Right renal cortex interstitium (tissue), 3 donors: ENCODE measurements at regions not wholly inside any gene's neighbourhood (a gene's known extent, or its start where the extent isn't known, plus 50 kb on each side); places are given as distances from the start of the nearest gene placed in this dataset.

Source experiments
- DNase-seq, 3 donors: peaks; one replicate each; pipeline ENCODE4 v3.0.0-alpha.2; 2013; ENCODE audit warnings: low read depth in 3 of 3, low spot score in 2 of 3

GRCh38 chr4:157889788-157890187, 283.0 kb downstream of the GASK1B start:
- no peak for DNase-seq

GRCh38 chr4:157888281-157888680, 284.5 kb downstream of the GASK1B start:
- no peak for DNase-seq

- no peak for DNase-seq
Observed at GRCh38 chr4:157887316-157887715, 285.5 kb downstream of the GASK1B start.

- no peak for DNase-seq
Observed at GRCh38 chr4:157886645-157887044, 286.2 kb downstream of the GASK1B start.

DNA sequence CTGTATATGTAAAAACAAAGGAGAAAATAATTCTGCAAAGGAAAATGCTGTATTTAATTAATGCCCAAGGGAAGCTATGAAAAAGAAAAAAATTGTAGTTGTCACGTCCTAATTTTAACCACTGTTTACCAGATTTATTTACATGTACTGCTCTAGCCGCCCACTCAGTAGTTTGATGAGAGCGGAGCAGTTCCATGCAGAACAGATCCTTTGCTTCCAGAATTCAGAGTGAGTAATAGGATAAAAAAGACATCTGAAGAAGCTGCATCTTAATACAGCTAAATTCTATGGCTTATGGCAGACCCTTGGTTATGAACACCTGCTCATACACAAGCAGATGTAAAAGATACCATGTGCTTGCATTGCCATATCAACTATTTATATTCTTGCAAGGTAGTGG, 287.0 kb downstream of the GASK1B start:
- no peak for DNase-seq

DNA sequence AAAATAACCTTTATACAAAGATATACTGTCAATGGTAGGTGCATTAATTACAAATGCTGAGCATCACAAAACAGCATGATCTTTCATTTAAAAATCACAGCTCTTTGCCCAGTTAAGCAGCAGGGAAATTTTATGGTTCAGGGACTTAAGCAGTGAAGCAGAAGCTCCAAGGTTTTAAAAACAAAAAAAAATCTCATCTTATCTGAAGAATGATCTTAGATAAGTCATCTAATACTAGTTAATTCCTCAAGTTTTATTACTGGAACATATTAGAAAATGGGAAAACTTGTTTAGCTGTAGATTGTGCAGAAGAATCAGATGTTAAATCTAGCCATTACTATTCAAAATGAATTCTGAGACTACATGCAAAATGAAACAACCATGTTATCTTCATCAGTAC, 289.9 kb downstream of the GASK1B start:
- no peak for DNase-seq

DNA sequence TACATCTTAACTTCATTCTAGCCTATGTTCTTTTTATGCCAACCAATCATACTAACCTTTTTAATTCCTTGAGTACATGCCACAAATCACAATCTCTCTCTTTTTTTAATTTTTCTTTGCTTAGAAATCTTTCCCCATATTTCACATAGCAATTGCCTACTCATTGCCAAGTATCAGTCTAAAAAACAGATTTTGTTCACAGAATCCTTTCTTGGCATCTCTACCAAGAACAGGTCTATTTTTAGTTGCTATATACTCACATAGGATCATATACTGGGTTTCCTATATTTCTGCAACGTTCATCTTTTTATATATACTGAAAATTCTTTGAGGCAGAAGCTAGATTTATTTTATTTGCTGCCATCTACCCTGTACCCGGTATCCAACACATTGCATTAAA, 292.1 kb downstream of the GASK1B start:
- DNase-seq = no peak

GRCh38 chr4:157854819-157855218, 318.0 kb downstream of the GASK1B start:
- no peak for DNase-seq

DNA sequence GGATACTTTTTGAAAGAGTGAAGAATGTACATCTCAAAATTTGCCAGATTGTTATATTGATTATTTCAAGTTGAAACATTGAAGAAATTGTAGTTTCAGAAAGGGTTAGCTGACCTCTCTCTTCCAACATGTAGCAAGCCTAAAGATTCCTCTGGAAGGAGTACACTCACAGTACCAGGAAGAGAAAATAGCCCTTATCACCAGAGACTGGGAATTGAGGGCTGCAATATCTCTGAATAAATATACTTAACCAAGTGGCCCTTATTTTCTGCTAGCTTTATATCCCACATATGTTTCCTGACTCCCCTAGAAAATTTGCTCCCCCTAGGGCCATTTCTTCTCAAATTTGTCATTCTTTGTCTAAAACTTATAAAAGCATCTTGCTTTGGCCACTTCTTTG, 332.2 kb downstream of the GASK1B start:
- DNase-seq = no peak

- DNase-seq = no peak
Observed at GRCh38 chr4:157840034-157840433, 332.8 kb downstream of the GASK1B start.

DNA sequence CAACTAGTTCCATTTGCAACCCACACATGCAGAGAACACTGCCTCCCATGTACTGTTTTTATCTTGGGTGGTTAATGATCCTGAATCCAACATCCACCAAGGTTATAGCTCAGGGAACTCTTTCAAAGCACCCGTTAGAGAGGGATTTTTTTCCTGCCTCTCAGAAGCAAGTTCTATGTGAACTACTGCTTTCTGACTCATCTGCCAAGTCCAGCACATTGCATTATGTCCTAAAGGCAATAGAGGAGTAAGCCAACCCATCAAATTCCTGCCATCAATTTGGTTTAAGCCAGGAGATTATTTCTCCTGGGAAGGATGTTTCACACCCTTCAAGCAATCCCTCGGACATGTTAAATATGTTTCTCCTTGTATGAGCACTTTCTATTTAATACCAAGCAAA, 334.5 kb downstream of the GASK1B start:
- no peak for DNase-seq

GRCh38 chr4:157837071-157837703, 335.6 kb downstream of the GASK1B start:
- no peak for DNase-seq

DNA sequence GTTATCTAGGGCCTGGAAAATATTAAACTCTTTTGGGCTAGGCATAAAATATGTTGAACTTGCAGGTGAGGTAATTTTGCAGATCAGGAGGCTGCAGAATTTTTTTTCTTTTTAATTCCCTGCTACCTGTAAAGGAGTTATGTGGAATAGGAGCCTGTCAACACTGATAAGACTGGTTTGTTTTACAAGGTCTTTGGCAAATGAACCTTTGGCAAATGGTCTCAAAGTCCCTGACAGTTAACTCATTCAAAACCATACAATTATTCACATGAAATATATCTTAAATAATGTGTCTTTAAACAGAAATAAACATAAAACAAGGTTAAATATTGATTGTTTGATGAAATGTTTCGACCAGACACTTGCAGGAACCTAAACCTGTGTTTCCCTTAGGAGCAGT, 340.2 kb downstream of the GASK1B start:
- no peak for DNase-seq

GRCh38 chr4:157824021-157824420, 348.8 kb downstream of the GASK1B start:
- DNase-seq = no peak

- DNase-seq = no peak
Observed at GRCh38 chr4:157821814-157822213, 351.0 kb downstream of the GASK1B start.

GRCh38 chr4:157819693-157820464, 352.9 kb downstream of the GASK1B start:
- no peak for DNase-seq

- no peak for DNase-seq
Observed at GRCh38 chr4:157818946-157819692, 353.7 kb downstream of the GASK1B start.

GRCh38 chr4:157810137-157810774, 362.6 kb downstream of the GASK1B start:
- DNase-seq = no peak

- no peak for DNase-seq
Observed at GRCh38 chr4:157808796-157809383, 363.9 kb downstream of the GASK1B start.

DNA sequence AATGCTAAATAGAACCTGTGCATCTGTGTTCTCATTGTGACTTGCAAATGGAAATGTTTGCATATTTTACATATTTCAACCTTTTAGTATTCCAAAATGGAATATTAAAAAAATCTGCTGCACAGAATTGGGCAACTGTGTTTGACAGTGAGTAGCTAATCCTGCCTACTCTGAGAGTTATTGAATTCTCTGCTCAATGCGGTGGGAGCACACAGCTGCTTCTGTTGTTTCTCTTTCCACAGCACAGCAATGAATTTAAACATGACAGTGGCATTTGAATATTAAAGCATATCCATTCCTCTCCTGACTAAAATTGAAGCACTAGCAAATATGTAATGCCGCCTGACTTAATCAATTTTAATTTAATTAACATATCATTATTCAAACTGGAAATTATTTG, 366.6 kb downstream of the GASK1B start:
- no peak for DNase-seq

DNA sequence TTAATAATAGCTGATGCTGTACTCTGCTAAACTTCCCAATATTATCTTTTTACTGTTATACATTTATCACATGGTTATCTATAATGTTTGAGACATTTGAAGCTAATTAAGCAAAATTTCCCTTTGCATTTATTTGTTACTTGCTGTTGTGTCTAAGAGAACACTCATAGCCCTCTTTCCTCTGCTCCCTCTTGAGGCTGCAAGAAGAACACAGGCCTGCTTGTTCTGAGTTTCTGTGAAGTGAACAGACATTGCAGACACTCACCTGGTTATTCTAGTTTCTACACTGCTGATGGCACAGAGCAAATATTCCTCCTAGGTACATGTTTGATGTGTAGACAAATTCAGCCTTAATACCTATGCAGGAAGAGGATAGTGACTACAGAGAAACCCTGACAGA, 367.8 kb downstream of the GASK1B start:
- no peak for DNase-seq
